Panc1 (cell line): ENCODE measurements at regions not wholly inside any gene's neighbourhood (a gene's known extent, or its start where the extent isn't known, plus 50 kb on each side); places are given as distances from the start of the nearest gene placed in this dataset.

Source experiments
- ATAC-seq: fragments of 200-7000 bp; cut with Tn5 transposase; 2 replicates; pipeline ENCODE4 v1.9.1; 2020; ENCODE audit warnings: mild to moderate bottlenecking, moderate library complexity
- BruUV-seq: library from RNA; stranded (reverse); fragments of 400-500 nt; replicated peaks from 2 replicates; lab custom pipeline; 2021; lab: Mats Ljungman, UMichigan
- CTCF ChIA-PET: fragments of 300-600 bp; sonication (Branson Sonifier 250); formaldehyde crosslinking; loops from one replicate; lab custom pipeline; 2022; ENCODE audit warnings: antibody characterized with exemption; lab: Charles Lee
- POLR2A ChIA-PET: fragments of 300-600 bp; sonication (Branson Sonifier 250); formaldehyde crosslinking; loops from one replicate; lab custom pipeline; 2022; ENCODE audit warnings: antibody characterized with exemption; lab: Charles Lee
- DNase-seq: peaks from one replicate; pipeline ENCODE4 v3.0.0-alpha.2; 2010; ENCODE audit warnings: low read depth, low spot score
- H3K27ac ChIP-seq: 2 replicates; pipeline ENCODE4 v1.5.1; 2011; ENCODE audit warnings: mild to moderate bottlenecking, low read length, inconsistent platforms
- H3K27me3 ChIP-seq: fragments of 200-500 bp; sonication (Bioruptor generic); 2 replicates; pipeline ENCODE4 v1.6.0; 2014; ENCODE audit warnings: low read length, inconsistent platforms; ENCODE audit not compliant: control insufficient read depth, insufficient read depth
- H3K36me3 ChIP-seq: fragments of 200-500 bp; sonication (Bioruptor generic); 2 replicates; pipeline ENCODE4 v1.5.1; 2014; ENCODE audit warnings: inconsistent platforms, mild to moderate bottlenecking, low read length, moderate library complexity; ENCODE audit not compliant: control insufficient read depth, insufficient read depth
- H3K4me1 ChIP-seq: 2 replicates; pipeline ENCODE4 v1.5.1; 2011; ENCODE audit warnings: inconsistent platforms, mild to moderate bottlenecking, low read length, moderate library complexity; ENCODE audit not compliant: control insufficient read depth, insufficient read depth
- H3K4me3 ChIP-seq, 2 experiments: 2 replicates each; pipeline ENCODE4 v1.5.1; 2011 to 2012; ENCODE audit warnings: low read depth in 2 of 2, low read length in 2 of 2, mild to moderate bottlenecking in 2 of 2, inconsistent platforms in 1 of 2, moderate library complexity in 1 of 2
- H3K9me3 ChIP-seq: fragments of 200-500 bp; sonication (Bioruptor generic); 2 replicates; pipeline ENCODE4 v1.5.1; 2014; ENCODE audit warnings: low read depth, mild to moderate bottlenecking, inconsistent platforms, low read length, moderate library complexity; ENCODE audit not compliant: control insufficient read depth, insufficient read depth
- CTCF ChIP-seq: fragments of 450-650 bp; IDR thresholded peaks from 2 replicates; pipeline ENCODE4 v1.5.1; 2017; ENCODE audit warnings: mild to moderate bottlenecking
- POLR2AphosphoS5 ChIP-seq: IDR thresholded peaks from 2 replicates; pipeline ENCODE4 v1.6.1; 2012; ENCODE audit warnings: mild to moderate bottlenecking, low read depth, low read length, moderate library complexity
- REST ChIP-seq, 2 experiments: IDR thresholded peaks; 2 replicates each; pipeline ENCODE4 v1.6.1; 2011 to 2012; ENCODE audit warnings: low read depth in 2 of 2, control low read depth in 1 of 2, low read length in 1 of 2, mild to moderate bottlenecking in 1 of 2, moderate library complexity in 1 of 2; ENCODE audit not compliant: insufficient read depth in 1 of 2
- SIN3A ChIP-seq: IDR thresholded peaks from 2 replicates; pipeline ENCODE4 v1.6.1; 2012; ENCODE audit warnings: low read depth, mild to moderate bottlenecking, low read length, moderate library complexity, borderline replicate concordance; ENCODE audit not compliant: insufficient read depth
- TCF7L2 ChIP-seq: IDR thresholded peaks from 2 replicates; pipeline ENCODE4 v1.6.1; 2011; ENCODE audit warnings: mild to moderate bottlenecking, low read depth, low read length, inconsistent platforms
- in situ Hi-C: cut with HindIII; loops from 2 replicates; pipeline ENCODE4 v1.10.0; 2016; ENCODE audit warnings: low sequenced_read_pairs, low pct_unique_long_range_greater_than_20kb
- intact Hi-C: fragments of 100-400 bp; cut with micrococcal nuclease; formaldehyde crosslinking; loops from one replicate; pipeline ENCODE4 v1.10.0; 2022; ENCODE audit not compliant: unreplicated experiment

GRCh38 chr3:102207151-102207571 is 227.7 kb upstream of the ZPLD1 start:
- H3K36me3 ChIP-seq = no peaks in the 10 kb centered on the region
- no peak overlapping the region for H3K4me3 ChIP-seq
- DNase-seq (no peak), ATAC-seq (no peak)
- no TSS peak for BruUV-seq
- ChIA-PET CTCF (interaction anchor here (0.7 kb wide), 1 partner anchor 231 kb away, joined by 6 read pairs; no protein-coding TSS in a partner anchor), POLR2A (no interaction called here)
- no peaks in the 10 kb centered on the region for H3K9me3 ChIP-seq
- H3K27ac ChIP-seq = no peak overlapping the region
- H3K27me3 ChIP-seq = no peaks in the 10 kb centered on the region
- intact Hi-C loops (no loop called here), in situ Hi-C loops (no loop called here)
- no peaks in the 10 kb centered on the region for H3K4me1 ChIP-seq
- TF ChIP-seq POLR2AphosphoS5 (no peak), REST (IDR thresholded peaks at IDR 0.05; ENCODE audit: insufficient read depth in 1 of 2, low read depth in 2 of 2, low read length in 1 of 2) (no peak), TCF7L2 (no peak), CTCF (no peak), SIN3A (no peak)

GRCh38 chr3:102215166-102215565 is 219.6 kb upstream of the ZPLD1 start:
- Histone ChIP-seq H3K36me3 (no peaks in the 10 kb centered on the region), H3K27me3 (no peaks in the 10 kb centered on the region), H3K27ac (no peak overlapping the region), H3K4me1 (no peaks in the 10 kb centered on the region), H3K9me3 (no peaks in the 10 kb centered on the region), H3K4me3 (no peak overlapping the region)
- no peak for DNase-seq
- no peak for TF ChIP-seq CTCF
- ATAC-seq = no peak
- intact Hi-C loops = no loop called here
- CTCF ChIA-PET = no interaction called here
- in situ Hi-C loops = no loop called here
- no TSS peak for BruUV-seq
- POLR2A ChIA-PET = no interaction called here

- ATAC-seq = no peak
Observed at GRCh38 chr3:102223132-102223531, 211.7 kb upstream of the ZPLD1 start.

More at GRCh38 chr3:102223132-102223531, 211.7 kb upstream of the ZPLD1 start:
- Histone ChIP-seq H3K4me3 (no peak overlapping the region), H3K27ac (no peak overlapping the region), H3K9me3 (no peaks in the 10 kb centered on the region), H3K36me3 (no peaks in the 10 kb centered on the region), H3K27me3 (no peaks in the 10 kb centered on the region), H3K4me1 (no peaks in the 10 kb centered on the region)
- in situ Hi-C loops (no loop called here), intact Hi-C loops (no loop called here)
- no peak for DNase-seq
- CTCF ChIA-PET = no interaction called here
- no peak for TF ChIP-seq CTCF
- POLR2A ChIA-PET = no interaction called here
- BruUV-seq = no TSS peak
